HG02884 (cell line): ENCODE measurements at regions not wholly inside any gene's neighbourhood (a gene's known extent, or its start where the extent isn't known, plus 50 kb on each side); places are given as distances from the start of the nearest gene placed in this dataset.
"Not testable (repeated sequence)": the region's sequence is repeated elsewhere in the genome, so short reads cannot be mapped to it uniquely, and the experiment has no call there.

Experiments used
- ATAC-seq: cut with Tn5 transposase; IDR thresholded peaks from one replicate; pipeline ENCODE4 v1.9.1; 2021; ENCODE audit warnings: mild to moderate bottlenecking, moderate library complexity; ENCODE audit not compliant: unreplicated experiment

GRCh38 chr15:66959875-66960274 is 105.5 kb upstream of the SMAD3 start:
- ATAC-seq, result no peak

- ATAC-seq, result no peak
These were observed 104.9 kb upstream of the SMAD3 start for GRCh38 chr15:66960519-66960918.

DNA sequence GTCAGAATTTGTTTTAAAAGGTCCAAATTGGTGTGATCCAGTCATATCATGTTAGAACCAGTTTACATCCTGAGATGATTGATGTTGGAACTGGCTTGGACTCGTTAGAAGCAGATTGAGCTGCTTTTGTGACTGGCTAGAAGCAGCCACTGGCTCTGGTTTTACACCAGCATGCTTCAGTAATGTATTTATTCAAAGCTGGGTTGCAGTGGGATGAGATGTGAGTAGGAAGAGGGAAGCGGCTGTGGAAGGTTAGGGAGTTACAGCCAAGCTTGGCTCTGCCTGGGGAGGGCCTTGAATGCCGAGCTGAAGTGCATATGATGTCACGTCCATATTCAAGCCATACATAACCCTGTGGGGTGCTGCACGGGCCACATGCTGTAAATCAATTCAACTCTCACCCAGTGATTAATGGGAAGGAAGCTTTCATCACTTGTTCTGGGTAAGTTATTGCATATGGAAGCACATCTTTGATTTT is 104.0 kb upstream of the SMAD3 start:
- ATAC-seq, result no peak

- ATAC-seq, result no peak
These were observed 103.5 kb upstream of the SMAD3 start for GRCh38 chr15:66961901-66962300.

DNA sequence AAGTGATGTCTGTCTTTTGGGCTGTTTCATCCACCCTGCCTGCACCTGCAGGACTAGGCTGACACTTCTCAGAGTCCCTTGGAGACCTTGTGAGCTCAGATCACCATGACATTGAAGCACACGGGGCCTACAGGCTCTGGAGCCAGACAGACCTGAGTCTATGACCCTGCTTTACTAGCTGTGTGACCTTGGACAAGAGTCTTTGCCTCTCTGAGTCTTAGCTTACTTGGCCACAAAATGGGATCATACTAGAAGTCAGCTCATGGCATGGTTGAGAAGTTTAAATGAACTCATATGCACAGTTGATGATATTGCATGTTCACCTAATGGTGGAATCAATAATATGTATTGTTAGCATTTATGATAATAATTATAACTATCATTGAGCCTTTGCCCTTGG is 102.9 kb upstream of the SMAD3 start:
- ATAC-seq, result no peak

DNA sequence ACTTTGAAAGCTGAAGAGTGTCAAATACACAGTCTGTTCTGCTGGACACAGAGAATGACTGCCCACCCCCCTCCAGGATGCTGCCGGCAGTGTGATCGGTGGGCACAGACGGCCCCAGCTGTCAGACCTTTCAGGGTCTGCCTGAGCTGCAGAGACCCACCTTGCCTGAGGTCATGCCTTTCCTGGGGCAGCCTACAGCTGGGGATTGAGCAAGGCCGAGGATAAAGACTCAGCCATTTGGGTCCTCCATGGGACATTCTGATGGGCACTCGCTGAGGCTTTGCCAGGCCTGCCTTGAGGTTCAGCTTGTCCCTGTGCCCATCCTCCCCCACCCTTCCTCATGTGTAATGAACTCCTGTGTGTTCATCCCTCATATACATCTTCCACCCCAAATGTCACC is 102.3 kb upstream of the SMAD3 start:
- ATAC-seq, result no peak

- no peak for ATAC-seq
These were observed 101.7 kb upstream of the SMAD3 start for GRCh38 chr15:66963710-66964109.

GRCh38 chr15:66964111-66964738 is 101.2 kb upstream of the SMAD3 start:
- no peak for ATAC-seq

DNA sequence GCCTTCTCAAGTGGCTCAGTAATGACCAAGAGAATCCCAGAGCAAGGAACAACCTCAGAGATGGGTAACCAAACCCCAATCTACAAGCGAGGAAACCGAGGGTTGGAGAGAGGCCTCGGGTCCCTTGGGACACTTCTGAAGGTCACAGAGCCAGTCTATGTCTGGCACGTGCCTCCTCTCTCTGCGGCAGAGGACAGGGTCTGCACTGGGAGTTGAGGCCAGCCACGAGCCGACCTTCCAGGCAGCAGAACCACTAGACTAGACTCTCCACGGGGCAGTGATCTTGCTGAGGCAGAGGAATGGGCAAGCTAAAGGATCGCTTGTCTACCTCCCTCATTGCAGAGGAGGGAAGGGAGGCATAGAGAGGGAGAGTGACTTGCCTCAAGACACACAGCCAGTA is 100.6 kb upstream of the SMAD3 start:
- ATAC-seq, result no peak

DNA sequence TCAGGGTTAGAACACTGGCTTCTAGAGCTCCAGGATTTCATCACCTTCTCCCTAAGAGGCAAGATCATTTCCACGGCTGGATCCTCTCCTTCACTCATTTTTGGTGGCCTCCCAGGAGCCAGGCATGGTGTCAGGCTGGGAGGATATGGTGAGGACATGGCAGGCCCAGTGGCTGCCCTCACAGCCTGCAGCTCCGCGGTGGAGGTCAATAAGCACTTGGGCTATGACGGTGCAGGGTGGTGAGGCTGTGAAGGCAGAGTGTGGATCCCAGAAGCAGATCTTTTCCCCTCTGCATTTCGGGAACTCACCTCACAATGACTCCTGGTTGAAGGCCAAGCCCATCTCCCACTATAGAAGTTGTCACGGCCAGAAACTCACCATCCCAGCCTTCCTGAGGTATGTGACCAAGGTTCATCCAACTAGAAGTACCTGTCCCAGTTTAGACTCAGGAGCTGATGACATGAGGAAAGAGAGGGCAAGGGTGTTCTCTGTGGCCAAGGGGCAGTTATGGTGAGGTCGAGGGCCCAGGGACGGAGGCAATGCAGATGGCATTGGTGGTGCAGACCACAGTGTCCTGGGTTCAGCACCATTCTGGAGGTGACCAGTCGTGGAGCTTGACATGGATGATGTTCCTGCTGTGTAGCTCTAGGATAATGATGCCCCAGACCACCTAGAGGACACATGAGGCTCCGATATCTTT is 100.1 kb upstream of the SMAD3 start:
- ATAC-seq, result no peak

GRCh38 chr15:66966256-66966655 is 99.1 kb upstream of the SMAD3 start:
- no peak for ATAC-seq

- no peak for ATAC-seq
These were observed 96.4 kb upstream of the SMAD3 start for GRCh38 chr15:66968806-66969596.

GRCh38 chr15:66974131-66974530 is 91.3 kb upstream of the SMAD3 start:
- ATAC-seq, result not testable (repeated sequence)

- not testable (repeated sequence) for ATAC-seq
These were observed 89.2 kb upstream of the SMAD3 start for GRCh38 chr15:66976106-66976640.

DNA sequence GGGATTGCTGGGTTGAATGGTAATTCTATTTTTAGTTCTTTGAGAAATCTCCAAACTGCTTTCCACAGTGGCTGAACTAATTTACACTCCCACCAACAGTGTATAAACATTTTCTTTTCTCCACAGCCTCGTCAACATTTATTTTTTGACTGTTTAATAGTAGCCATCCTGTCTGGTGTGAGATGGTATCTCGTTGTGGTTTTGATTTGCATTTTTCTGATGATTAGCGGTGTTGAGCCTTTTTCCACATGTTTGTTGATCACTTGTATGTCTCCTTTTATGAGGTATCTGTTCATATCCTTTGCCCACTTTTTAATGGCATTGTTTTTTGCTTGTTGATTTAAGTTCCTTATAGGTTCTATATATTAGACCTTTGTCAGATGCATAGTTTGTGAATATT is 85.1 kb upstream of the SMAD3 start:
- ATAC-seq, result not testable (repeated sequence)

DNA sequence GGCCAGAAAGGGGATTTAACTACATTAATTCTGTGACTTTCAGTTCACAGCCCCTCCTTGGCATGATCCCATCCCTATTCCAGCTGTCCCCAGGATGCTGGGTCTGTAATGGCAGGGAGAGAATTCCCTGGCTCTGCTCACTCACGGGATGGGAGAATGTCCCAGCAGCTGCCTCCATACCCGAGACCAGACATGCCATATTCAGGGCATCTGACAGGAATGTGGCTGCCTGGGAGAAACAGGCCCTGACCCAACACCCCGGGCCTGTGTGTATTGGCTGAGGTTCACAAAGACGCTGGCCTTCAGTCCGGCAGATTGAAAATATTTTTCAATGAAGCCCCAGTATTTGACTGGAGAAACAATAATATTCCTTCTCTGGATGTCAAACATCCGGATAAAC is 83.6 kb upstream of the SMAD3 start:
- ATAC-seq, result no peak

DNA sequence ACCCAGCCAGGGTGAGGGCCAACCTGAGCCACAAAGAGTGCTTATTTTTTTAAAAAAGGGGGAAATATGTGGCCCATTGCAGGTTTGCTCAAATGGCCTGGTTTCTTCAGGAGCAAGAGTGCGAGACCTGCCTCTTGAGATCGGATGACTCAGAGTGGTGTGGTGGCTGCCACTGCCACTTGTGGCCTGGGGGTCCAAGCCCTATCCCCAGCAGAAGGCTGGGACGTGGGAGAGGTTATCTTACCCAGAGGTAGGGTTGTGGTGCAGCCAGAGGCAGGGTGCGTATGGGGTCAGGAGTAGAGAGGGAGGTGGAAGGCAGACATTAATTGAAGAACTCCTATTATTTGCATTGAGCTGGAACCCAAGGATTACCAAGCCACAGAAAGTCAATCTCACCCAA is 83.2 kb upstream of the SMAD3 start:
- ATAC-seq, result no peak

- ATAC-seq, result no peak
These were observed 82.6 kb upstream of the SMAD3 start for GRCh38 chr15:66982816-66983215.

DNA sequence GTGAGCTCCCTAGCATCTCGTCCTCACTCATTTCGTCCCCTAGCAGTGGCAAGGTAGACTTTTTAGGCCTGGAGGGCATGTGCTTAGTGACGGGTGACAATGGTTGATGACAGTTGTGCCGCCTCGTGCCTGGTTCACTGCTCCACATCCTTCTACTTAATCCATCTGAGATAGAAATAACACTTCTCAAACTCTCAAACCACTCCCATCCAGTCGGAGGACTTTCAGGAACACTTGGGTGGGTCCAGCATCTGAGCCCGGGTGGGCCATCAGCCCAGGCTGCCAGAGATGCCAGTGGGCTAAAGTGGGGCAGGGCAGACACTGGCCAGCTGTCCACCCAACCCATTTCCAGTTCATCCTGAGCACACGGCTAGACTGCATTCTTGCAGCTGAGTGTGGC is 79.7 kb upstream of the SMAD3 start:
- no peak for ATAC-seq

- no peak for ATAC-seq
These were observed 78.5 kb upstream of the SMAD3 start for GRCh38 chr15:66986951-66987350.

GRCh38 chr15:66993090-66993489 is 72.3 kb upstream of the SMAD3 start:
- no peak for ATAC-seq
